SK-N-SH (cell line): ENCODE measurements at regions not wholly inside any gene's neighbourhood (a gene's known extent, or its start where the extent isn't known, plus 50 kb on each side); places are given as distances from the start of the nearest gene placed in this dataset.

Experiments
- IRF3 ChIP-seq: fragments of 150-350 bp; IDR thresholded peaks from 2 replicates; pipeline ENCODE4 v1.6.1; 2016; ENCODE audit warnings: mild to moderate bottlenecking, low read depth, low read length
- MEF2A ChIP-seq: IDR thresholded peaks from 2 replicates; pipeline ENCODE4 v1.4.0; 2012; ENCODE audit warnings: low read depth, borderline replicate concordance
- POLR2AphosphoS5 ChIP-seq: IDR thresholded peaks from 2 replicates; pipeline ENCODE4 v1.6.1; 2012; ENCODE audit warnings: low read depth, low read length
- RAD21 ChIP-seq: IDR thresholded peaks from 2 replicates; pipeline ENCODE4 v1.6.1; 2012; ENCODE audit warnings: mild to moderate bottlenecking, low read length
- TF ChIP-seq, protein P1 (sequence below): IDR thresholded peaks from 2 replicates; pipeline ENCODE4 v1.4.0; 2012; ENCODE audit warnings: low read depth, borderline replicate concordance

DNA sequence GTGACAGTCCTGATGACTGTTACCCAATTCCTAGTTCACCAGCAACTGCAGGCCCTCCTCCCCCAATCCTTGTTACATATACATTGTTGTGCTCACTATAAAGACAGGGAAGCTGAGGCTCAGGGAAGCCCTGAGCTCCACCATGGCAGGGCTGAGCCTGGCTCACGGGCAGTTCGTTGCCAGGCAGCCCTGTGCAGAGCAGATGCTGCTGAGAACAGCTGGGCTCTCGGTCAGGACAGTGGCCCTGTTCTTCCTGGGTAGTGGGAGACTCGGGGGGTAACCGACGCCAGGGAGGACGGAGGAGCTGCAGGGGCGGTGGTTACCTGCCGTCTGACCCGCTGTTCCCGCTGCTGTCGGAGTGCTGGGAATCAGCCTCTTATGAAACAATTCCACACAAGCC lies 80.9 kb upstream of the ZNF469 start:
- TF ChIP-seq RAD21 (no peak), POLR2AphosphoS5 (no peak), IRF3 (no peak), MEF2A (no peak)
- TF ChIP-seq, protein P1, sequence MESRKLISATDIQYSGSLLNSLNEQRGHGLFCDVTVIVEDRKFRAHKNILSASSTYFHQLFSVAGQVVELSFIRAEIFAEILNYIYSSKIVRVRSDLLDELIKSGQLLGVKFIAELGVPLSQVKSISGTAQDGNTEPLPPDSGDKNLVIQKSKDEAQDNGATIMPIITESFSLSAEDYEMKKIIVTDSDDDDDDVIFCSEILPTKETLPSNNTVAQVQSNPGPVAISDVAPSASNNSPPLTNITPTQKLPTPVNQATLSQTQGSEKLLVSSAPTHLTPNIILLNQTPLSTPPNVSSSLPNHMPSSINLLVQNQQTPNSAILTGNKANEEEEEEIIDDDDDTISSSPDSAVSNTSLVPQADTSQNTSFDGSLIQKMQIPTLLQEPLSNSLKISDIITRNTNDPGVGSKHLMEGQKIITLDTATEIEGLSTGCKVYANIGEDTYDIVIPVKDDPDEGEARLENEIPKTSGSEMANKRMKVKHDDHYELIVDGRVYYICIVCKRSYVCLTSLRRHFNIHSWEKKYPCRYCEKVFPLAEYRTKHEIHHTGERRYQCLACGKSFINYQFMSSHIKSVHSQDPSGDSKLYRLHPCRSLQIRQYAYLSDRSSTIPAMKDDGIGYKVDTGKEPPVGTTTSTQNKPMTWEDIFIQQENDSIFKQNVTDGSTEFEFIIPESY, result no peak
